B cell (primary cell): ENCODE measurements at regions not wholly inside any gene's neighbourhood (a gene's known extent, or its start where the extent isn't known, plus 50 kb on each side); places are given as distances from the start of the nearest gene placed in this dataset.

Source experiments
- CTCF ChIP-seq: fragments of 200-600 bp; IDR thresholded peaks from one replicate; pipeline ENCODE4 v1.8.0; 2022; ENCODE audit warnings: antibody characterized with exemption, mild to moderate bottlenecking
- EZH2 ChIP-seq: IDR thresholded peaks from 2 replicates; pipeline ENCODE4 v1.6.1; 2012; ENCODE audit warnings: borderline replicate concordance, low read depth, mild to moderate bottlenecking, moderate library complexity, low read length; ENCODE audit not compliant: insufficient read depth, poor library complexity, severe bottlenecking

- TF ChIP-seq CTCF (no peak), EZH2 (no peak)
These were observed 57.6 kb upstream of the KLHL29 start for GRCh38 chr2:23327416-23327815.
